Glomerular visceral epithelial cell (primary cell): ENCODE measurements at regions not wholly inside any gene's neighbourhood (a gene's known extent, or its start where the extent isn't known, plus 50 kb on each side); places are given as distances from the start of the nearest gene placed in this dataset.

ENCODE experiments used
- DNase-seq: peaks from one replicate; pipeline ENCODE4 v3.0.0-alpha.2; 2016; ENCODE audit errors: extremely low spot score

DNA sequence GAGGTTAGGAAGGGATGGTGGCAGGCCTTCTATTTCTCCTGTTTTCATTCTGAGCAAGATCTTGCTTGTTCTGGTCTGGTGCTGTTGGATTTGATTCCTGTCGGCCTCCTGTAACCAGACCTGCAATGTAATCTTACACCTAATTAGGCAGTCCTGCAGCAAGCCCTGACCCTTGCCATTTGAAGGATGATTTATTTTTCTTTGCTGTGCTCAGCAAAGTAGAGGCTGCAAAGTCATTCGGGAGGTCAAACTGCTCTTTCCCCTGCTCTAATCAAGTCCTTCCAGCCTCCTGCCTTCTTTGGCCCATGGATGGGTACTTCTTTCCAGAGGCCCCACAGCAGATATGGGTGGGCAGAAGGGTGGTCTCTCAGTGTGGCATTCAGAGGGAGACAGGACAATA, 417.7 kb upstream of the USP24 start:
- DNase-seq: no peak

DNA sequence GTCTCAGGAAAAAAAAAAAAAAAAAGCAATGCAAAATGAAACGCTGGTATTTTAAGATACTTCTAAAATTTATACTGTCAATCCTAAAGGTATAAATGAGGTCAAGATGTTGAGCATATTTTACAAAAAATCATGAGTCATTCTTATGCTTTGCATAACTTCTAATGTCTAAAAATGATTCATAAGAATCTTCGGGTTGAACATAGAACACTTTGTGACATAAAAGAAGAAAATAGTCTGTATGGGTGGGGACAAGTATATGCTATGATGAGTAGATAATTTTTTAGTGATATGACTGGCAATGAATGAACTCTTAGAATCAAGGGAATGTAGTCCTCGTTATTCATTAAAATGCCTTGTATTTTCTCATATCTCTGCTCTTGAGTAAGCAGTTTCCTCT, 416.9 kb upstream of the USP24 start:
- no peak for DNase-seq

- DNase-seq: no peak
These were observed 416.3 kb upstream of the USP24 start for GRCh38 chr1:55631509-55631908.

GRCh38 chr1:55626326-55626725, 411.2 kb upstream of the USP24 start:
- DNase-seq: no peak

DNA sequence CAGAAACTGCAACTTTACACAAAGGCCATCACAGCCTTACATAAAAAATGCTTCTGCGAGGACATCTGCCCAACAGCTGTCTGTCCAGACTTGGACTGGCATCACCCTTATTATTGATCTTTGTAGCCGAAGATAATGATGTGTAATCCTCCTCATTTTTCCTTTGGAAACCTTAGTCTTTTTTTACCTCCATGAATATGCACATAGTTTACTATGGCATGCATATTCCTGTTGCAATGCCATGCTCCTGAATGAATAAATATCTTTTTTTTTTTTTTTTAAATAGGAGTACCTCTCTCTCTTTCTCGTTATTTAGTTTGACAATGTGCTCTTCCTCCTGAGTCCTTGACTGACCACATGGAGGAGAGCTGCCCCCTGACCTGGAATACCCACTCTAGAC, 409.6 kb upstream of the USP24 start:
- DNase-seq: no peak

- DNase-seq: no peak
These were observed 408.1 kb upstream of the USP24 start for GRCh38 chr1:55623311-55623710.

DNA sequence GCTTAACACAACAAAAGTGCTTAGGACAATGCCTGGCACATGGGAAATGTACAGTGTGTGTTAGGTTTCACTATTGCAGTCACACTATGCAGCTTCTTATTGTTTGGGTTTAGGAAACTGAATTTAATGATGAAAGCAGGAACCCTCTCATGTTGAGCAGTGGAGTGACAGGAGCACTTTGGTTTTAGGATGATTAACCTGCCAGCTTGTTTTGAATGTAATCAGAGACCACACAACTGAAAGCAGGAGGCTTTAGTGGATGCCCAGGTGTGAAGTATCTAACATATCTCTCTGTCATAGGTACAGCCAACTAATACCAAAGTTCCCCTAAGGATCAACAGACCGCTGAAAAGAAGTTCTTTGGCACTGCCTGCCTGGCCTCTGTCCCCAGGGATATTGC, 406.9 kb upstream of the USP24 start:
- DNase-seq: no peak

GRCh38 chr1:55618199-55618598, 403.0 kb upstream of the USP24 start:
- DNase-seq: no peak

DNA sequence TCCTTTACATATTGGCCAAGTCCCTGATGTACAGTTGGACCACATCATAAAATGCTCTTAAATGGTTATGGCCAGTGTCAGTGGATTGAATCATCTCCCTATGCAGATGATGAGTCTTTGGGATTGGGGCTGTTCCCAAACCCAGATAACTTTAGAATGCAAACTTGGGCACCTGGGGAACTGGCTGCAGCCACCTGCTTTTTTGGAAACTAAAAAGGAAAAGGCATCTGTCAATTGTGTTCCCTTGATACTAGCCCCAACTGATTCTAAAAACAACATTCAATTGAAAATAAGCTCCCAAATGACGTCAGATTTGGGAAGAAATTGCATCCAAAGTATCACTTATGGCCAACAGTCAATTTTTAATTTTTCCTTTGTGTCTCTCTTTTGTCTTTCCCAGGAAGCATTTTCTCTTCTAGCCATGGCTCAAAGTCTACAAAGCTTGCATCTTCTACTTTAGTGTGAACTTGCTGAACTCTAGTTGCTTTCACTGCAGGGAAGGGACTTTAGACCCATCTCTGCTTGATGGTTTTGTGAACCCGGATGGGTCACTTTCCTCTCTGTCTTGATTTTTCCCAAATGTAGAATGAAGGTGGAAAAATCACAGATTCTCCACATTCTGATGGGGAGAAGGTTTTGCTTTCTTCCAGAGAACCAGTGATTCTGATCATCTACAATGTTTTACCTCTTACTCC, 402.3 kb upstream of the USP24 start:
- no peak for DNase-seq

DNA sequence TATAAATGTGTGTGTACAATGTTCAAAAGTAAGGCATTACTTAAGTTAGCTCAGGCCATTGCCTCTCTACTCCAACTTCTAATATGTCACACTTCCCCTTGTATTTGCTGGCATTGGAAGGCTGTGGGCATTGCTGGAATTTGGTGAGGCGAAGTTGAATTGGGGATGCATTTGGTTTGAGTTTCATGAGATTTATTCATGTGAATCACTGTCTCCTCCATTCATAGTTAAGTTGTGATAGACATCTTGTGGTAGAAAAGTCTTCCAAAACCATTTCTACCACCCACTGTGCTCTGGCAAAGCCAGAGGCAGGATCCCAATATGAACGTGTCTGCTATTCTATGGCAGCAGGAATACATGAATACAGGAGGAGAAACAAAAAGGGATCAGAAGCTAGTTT, 397.8 kb upstream of the USP24 start:
- no peak for DNase-seq

DNA sequence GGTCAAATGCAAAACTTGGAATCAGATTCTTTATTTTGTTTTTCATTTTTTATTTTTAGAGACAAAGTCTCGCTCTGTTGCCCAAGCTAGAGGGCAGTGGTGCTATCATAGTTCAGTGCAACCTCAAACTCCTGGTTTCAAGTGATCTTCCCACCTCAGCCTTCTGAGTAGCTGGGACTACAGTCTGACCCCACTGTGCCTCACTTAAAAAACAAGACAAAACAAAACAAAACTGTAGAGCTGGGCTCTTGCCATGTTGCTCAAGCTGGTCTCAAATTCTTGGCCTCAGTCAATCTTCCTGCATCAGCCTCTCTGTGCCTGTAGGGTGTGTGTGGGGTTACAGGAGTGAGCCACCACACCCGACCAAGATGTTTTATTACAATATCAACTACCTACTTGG, 396.0 kb upstream of the USP24 start:
- DNase-seq: no peak

- DNase-seq: no peak
These were observed 395.0 kb upstream of the USP24 start for GRCh38 chr1:55610203-55610602.

DNA sequence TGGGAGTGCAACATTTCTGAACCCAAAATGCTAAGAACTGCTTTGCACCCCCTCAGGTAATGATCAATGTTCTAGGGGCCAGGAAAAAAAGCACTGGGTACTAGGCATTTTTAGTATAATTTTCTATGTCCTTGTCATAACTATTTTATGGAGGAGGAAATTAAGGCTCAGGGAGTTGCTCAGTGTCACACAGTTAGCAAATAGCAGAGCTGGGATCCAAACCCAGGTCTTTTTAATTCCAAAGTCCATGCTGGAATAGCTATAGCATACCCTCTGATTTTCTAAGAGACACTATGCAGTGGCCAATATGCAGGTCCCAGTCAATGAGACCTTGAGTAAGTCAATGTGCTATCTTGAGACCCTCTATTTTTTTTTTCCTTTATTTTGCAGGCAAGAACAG, 394.5 kb upstream of the USP24 start:
- no peak for DNase-seq

DNA sequence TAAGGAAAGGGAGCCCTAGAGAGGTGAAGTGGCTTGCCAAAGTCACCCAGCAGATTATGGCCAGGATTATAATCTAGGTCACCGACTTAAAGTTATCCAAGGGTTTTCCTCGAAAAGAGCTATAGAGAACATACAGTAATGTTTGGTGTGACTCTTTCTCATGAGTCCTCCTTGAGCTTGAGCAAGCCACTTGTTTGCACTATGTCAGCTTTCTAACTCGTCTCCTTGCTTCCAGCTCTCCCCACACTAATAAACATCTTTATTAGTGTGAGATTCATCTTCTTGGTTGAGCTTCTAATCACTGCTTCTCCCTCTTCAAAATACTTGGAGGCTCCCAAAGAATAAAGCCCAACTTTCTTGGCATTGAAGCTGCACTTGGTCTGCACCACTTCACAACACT, 390.0 kb upstream of the USP24 start:
- DNase-seq: no peak

GRCh38 chr1:55604749-55605148, 389.6 kb upstream of the USP24 start:
- no peak for DNase-seq

- no peak for DNase-seq
These were observed 389.0 kb upstream of the USP24 start for GRCh38 chr1:55604179-55604578.

GRCh38 chr1:55600242-55600641, 385.1 kb upstream of the USP24 start:
- no peak for DNase-seq

DNA sequence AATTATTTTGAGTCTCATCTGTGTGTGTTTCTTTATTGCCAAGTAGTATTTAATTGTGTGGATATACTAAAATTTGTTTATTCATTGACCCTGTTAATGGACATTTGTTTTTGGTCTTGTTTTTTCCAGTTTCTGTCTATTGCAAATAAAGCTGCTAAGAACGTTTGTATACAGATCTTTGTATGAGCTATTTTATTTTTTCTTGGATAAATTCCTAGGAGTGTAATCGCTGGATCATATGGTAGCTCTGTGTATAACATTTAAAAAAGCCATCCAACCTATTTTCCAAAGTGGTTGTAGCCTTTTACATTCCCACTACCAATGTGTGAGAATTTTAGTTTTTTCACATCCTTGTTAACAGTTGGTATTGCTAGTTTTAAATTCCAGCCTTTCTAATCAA, 382.7 kb upstream of the USP24 start:
- no peak for DNase-seq

DNA sequence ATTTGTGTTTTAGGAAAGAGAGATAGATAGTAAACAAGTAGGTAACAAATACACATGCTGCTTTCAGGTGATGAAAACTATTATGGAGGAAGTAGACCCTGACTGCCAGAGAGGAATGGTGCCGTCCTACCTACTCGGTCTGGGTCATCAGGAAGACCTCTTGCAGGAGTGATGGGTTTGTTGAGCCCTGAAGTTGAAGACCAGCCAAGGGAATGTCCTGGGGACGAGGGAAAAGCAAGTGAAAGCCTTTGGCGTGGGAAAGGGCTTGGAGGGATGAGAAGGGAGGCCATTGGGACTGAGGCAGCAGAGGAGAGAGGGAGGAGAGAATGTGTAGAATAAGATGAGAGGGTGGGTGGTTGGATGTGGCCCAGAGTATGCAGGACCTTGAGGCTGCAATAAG, 379.5 kb upstream of the USP24 start:
- no peak for DNase-seq

DNA sequence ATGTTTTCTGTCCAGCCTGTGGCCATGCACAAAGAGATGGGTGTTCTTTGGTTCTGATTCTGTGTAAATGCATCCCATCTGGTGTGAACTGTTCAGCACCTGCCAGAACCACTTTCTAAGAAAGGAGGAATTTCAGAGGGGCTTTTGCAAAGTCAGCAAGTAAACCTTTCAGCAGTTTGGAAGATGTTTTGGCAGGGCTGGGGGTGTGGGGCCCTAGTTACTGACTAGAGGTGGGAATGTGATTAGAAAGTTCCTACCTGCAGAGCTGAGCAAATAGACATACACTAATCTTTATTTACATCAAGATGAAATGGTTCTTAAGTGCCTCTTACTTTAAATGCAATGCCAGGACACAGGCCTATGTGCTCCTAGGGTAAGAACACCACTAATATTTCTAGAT, 378.1 kb upstream of the USP24 start:
- DNase-seq: no peak

DNA sequence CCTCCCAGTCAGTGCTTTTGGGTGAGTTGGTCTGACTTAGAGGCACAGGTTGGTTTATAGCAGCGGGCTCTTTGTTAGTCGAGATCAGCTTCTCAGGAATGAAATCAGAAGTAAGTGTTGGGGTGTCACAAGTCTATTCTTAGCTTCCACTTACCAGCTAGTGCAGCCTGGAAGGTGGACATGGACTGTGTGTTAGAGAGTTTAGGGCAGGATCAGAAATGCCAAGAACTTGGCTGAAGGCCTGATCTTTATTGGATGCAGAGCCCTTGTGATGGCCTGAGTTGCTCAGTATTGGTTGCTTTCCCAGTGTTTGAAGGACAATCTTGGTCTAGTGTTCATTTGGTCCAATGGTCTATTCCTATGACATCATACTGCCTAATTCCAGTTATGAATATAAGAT, 377.0 kb upstream of the USP24 start:
- no peak for DNase-seq

GRCh38 chr1:55589671-55590297, 374.6 kb upstream of the USP24 start:
- DNase-seq: no peak

DNA sequence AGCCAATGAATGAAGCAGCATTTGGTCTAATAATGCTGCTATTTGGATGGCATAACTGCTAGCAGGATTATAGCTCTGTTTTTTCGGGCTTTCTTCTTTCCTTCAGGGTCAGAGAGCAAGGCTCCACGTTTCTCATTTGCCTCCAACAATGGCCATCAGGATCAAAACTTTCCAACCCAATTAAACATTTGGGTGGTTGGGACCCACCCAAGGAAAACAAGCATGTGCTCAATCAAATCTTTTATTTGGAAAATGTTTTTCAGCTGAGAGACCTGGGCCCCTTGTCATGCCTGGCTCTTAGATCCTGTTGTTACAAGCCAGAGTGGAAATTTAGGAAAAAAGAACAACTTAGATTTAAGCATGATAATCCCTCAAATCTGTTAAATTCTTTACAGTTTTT, 373.1 kb upstream of the USP24 start:
- no peak for DNase-seq

- no peak for DNase-seq
These were observed 371.6 kb upstream of the USP24 start for GRCh38 chr1:55586771-55587170.
